GM23248 (cell line): ENCODE measurements at regions not wholly inside any gene's neighbourhood (a gene's known extent, or its start where the extent isn't known, plus 50 kb on each side); places are given as distances from the start of the nearest gene placed in this dataset.

Source experiments
- DNase-seq: peaks from one replicate; pipeline ENCODE4 v3.0.0-alpha.2; 2015
- H2AFZ ChIP-seq: fragments of 200-600 bp; sonication (generic); 2 replicates; pipeline ENCODE4 v1.6.1; 2016; ENCODE audit warnings: antibody characterized with exemption
- H3F3A ChIP-seq: fragments of 200-600 bp; sonication (generic); 2 replicates; pipeline ENCODE4 v1.6.1; 2016; ENCODE audit warnings: mild to moderate bottlenecking, antibody characterized with exemption, mixed run types; ENCODE audit not compliant: insufficient read depth
- H3K27ac ChIP-seq: fragments of 200-600 bp; sonication (generic); 2 replicates; pipeline ENCODE4 v1.5.1; 2016; ENCODE audit warnings: mild to moderate bottlenecking
- H3K27me3 ChIP-seq: fragments of 200-600 bp; sonication (generic); replicated peaks from 2 replicates; pipeline ENCODE4 v1.6.1; 2016; ENCODE audit warnings: mild to moderate bottlenecking; ENCODE audit not compliant: insufficient read depth
- H3K36me3 ChIP-seq: fragments of 200-600 bp; sonication (generic); 2 replicates; pipeline ENCODE4 v1.6.1; 2016; ENCODE audit warnings: low read depth, mild to moderate bottlenecking
- H3K4me1 ChIP-seq: fragments of 200-600 bp; sonication (generic); 2 replicates; pipeline ENCODE4 v1.6.1; 2016; ENCODE audit warnings: mild to moderate bottlenecking; ENCODE audit not compliant: insufficient read depth
- H3K4me2 ChIP-seq: fragments of 200-600 bp; sonication (generic); one replicate; pipeline ENCODE4 v1.6.1; 2016; ENCODE audit warnings: mild to moderate bottlenecking; ENCODE audit not compliant: unreplicated experiment
- H3K4me3 ChIP-seq: fragments of 200-600 bp; sonication (generic); 2 replicates; pipeline ENCODE4 v1.5.1; 2016; ENCODE audit warnings: mild to moderate bottlenecking
- H3K79me2 ChIP-seq: fragments of 200-600 bp; sonication (generic); 2 replicates; pipeline ENCODE4 v1.6.1; 2016; ENCODE audit warnings: mild to moderate bottlenecking; ENCODE audit not compliant: insufficient read depth
- H3K9ac ChIP-seq: fragments of 200-600 bp; sonication (generic); 2 replicates; pipeline ENCODE4 v1.6.1; 2016; ENCODE audit warnings: mild to moderate bottlenecking
- H3K9me2 ChIP-seq: fragments of 200-600 bp; sonication (generic); 2 replicates; pipeline ENCODE4 v1.6.1; 2016; ENCODE audit warnings: mixed run types, mild to moderate bottlenecking, moderate library complexity; ENCODE audit not compliant: insufficient read depth
- H3K9me3 ChIP-seq: fragments of 200-600 bp; sonication (generic); one replicate; pipeline ENCODE4 v1.6.1; 2017; ENCODE audit warnings: low read depth
- H4K20me1 ChIP-seq: fragments of 200-600 bp; sonication (generic); 2 replicates; pipeline ENCODE4 v1.6.0; 2016; ENCODE audit not compliant: insufficient read depth
- EZH2 ChIP-seq: fragments of 200-600 bp; sonication (generic); IDR thresholded peaks from 2 replicates; pipeline ENCODE4 v1.6.1; 2018; ENCODE audit warnings: antibody characterized with exemption, mild to moderate bottlenecking; ENCODE audit not compliant: insufficient read depth, poor library complexity, severe bottlenecking
- EZH2phosphoT487 ChIP-seq: fragments of 200-600 bp; sonication (generic); IDR thresholded peaks from 2 replicates; pipeline ENCODE4 v1.6.1; 2018; ENCODE audit warnings: antibody characterized with exemption, moderate library complexity, mild to moderate bottlenecking, low read depth; ENCODE audit not compliant: insufficient read depth
- WGBS, 2 experiments: methylation state at CpG; one replicate each; pipeline ENCODE4 v1.1.6; 2015 to 2017; ENCODE audit warnings: low lambda C conversion rate in 2 of 2, low coverage in 1 of 2; ENCODE audit errors: missing lambda C conversion rate in 2 of 2; 5-methylcytosine and 5-hydroxymethylcytosine counted together
- in situ Hi-C: fragments of 300-500 bp; cut with MboI; formaldehyde crosslinking; loops from 2 replicates; pipeline ENCODE4 v1.15.0; 2020

DNA sequence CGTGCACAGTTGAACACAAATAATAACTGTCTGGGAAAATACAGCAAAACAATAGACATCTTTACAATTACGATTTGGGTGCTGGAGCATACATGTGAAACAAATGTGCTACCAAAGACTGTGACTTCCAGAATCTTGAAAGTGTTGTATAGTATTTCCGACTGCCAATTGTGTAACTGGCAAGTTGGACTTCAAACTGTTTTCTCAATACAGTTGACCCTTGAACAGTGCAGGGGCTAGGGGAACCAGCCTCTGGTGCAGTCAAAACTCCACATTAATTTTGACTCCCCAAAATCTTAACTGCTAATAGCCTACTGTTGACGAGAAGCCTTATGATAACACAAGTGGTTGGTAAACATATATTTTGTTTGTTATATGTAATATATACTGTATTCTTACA, 904.2 kb downstream of the EPHA3 start:
- in situ Hi-C loops = no loop called here
- H3K27ac ChIP-seq = no peak overlapping the region
- no peak for TF ChIP-seq EZH2
- TF ChIP-seq EZH2phosphoT487 = no peak
- no peak overlapping the region for H3K9ac ChIP-seq
- 10 to 11% methylated on average over 4 of the region's 4 CpGs for WGBS, 2 experiments
- no peak overlapping the region for H3K4me2 ChIP-seq
- no peaks in the 10 kb centered on the region for H3K36me3 ChIP-seq
- no peaks in the 10 kb centered on the region for H4K20me1 ChIP-seq
- no peaks in the 10 kb centered on the region for H3K9me3 ChIP-seq
- no peaks in the 10 kb centered on the region for H3K9me2 ChIP-seq
- no peak for DNase-seq
- H3K4me1 ChIP-seq = peaks cover 6% of the 10 kb centered on the region; the same call in 1 of the 2 replicates
- no peak overlapping the region for H2AFZ ChIP-seq
- H3K27me3 ChIP-seq = no peaks in the 10 kb centered on the region
- no peaks in the 10 kb centered on the region for H3F3A ChIP-seq
- H3K79me2 ChIP-seq = no peaks in the 10 kb centered on the region
- no peak overlapping the region for H3K4me3 ChIP-seq

DNA sequence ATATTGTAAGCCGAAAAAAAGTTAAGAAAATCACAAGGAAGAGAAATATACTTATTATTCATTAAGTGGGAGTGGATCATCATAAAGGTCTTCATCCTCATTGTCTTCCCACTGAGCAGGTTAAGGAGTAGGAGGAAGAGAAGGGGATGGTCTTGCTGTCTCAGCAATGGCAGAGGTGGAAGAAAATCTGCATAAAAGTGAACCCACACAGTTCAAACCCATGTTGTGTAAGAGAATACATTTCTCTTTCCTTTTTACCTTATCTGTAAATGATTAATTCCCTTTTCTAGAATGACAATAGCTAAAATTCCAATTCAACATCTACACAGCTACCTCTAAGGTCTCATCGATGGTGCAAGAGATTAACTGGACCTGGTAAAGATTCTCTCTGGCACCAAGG, 904.6 kb downstream of the EPHA3 start:
- Histone ChIP-seq H3K79me2 (no peaks in the 10 kb centered on the region), H3K4me2 (no peak overlapping the region), H3K4me3 (no peak overlapping the region), H3F3A (no peaks in the 10 kb centered on the region), H3K27me3 (no peaks in the 10 kb centered on the region), H3K4me1 (peaks cover 6% of the 10 kb centered on the region; the same call in 1 of the 2 replicates), H3K9me3 (no peaks in the 10 kb centered on the region), H3K36me3 (no peaks in the 10 kb centered on the region), H3K27ac (no peak overlapping the region), H2AFZ (no peak overlapping the region), H3K9ac (no peak overlapping the region), H4K20me1 (no peaks in the 10 kb centered on the region), H3K9me2 (no peaks in the 10 kb centered on the region)
- WGBS, 2 experiments = 21 to 32% methylated on average over 2 of the region's 2 CpGs
- DNase-seq = no peak
- in situ Hi-C loops = no loop called here
- TF ChIP-seq EZH2 = no peak

DNA sequence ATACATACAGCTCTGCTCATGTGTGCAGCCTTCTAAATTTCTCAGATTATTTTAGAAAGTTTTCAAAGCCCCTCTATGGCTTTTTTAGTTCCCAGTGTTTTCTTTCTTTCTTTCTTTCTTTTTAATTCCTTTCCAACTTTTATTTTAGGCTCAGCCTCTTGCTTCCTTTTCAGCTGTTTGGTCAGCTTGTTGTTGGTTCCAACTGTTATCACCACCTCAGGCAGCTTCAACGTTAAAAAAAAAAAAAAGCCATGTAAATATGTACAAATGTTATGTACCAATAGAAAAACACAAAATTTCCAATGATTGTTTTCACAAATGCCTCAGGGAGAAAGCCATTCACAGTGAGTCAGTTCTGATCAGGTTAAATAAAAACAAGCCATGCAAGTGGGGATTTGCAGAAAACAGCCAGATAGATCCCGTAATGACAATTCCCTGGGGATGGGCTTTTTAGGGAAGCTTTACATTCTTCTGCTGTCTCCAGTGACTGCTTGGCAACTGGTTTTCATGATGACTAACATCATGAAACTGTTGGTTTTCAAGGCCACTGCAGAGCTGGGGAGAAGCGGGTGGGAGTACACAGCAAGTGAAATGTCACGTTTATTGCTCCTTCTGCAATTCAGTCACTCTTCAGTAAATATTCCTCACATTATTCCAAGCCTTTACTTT, 908.4 kb downstream of the EPHA3 start:
- TF ChIP-seq EZH2phosphoT487 = no peak
- no peak for TF ChIP-seq EZH2
- no peak overlapping the region for H3K4me2 ChIP-seq
- H3F3A ChIP-seq = no peaks in the 10 kb centered on the region
- no peaks in the 10 kb centered on the region for H3K79me2 ChIP-seq
- no peaks in the 10 kb centered on the region for H3K9me2 ChIP-seq
- H3K9me3 ChIP-seq = no peaks in the 10 kb centered on the region
- H3K9ac ChIP-seq = no peak overlapping the region
- DNase-seq = peak; percentile 55
- no peak overlapping the region for H2AFZ ChIP-seq
- WGBS, 2 experiments = 0 to 4% methylated on average over 4 of the region's 4 CpGs
- no peak overlapping the region for H3K4me3 ChIP-seq
- no peak overlapping the region for H3K27ac ChIP-seq
- peaks cover 2% of the 10 kb centered on the region; the same call in 1 of the 2 replicates for H3K4me1 ChIP-seq
- H3K36me3 ChIP-seq = no peaks in the 10 kb centered on the region
- no peaks in the 10 kb centered on the region for H4K20me1 ChIP-seq
- H3K27me3 ChIP-seq = no peaks in the 10 kb centered on the region
- in situ Hi-C loops = no loop called here

DNA sequence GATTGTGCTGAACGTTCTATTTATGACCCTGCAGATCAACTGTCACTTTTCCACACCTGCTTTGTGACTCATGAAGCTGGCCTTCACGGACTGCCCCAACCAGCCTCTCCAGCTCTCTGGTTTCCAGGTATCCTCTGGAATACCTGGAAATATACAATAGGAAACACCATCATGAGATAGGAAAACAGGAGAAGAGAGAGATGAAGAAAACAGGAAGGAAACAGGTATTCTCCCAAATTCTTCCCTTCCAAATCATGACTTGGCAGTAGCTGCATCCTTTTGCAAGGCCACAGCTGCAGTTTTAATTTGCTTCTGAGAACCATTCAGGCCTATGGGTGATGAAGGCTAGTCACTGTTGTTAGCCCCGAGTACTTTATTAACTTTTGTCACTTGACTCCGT, 909.1 kb downstream of the EPHA3 start:
- no peak overlapping the region for H3K4me2 ChIP-seq
- in situ Hi-C loops = no loop called here
- H3K4me3 ChIP-seq = no peak overlapping the region
- H3K4me1 ChIP-seq = no peaks in the 10 kb centered on the region
- H3K9me3 ChIP-seq = no peaks in the 10 kb centered on the region
- TF ChIP-seq EZH2 (no peak), EZH2phosphoT487 (no peak)
- H2AFZ ChIP-seq = no peak overlapping the region
- no peak for DNase-seq
- no peaks in the 10 kb centered on the region for H3K27me3 ChIP-seq
- no peaks in the 10 kb centered on the region for H3K79me2 ChIP-seq
- no peaks in the 10 kb centered on the region for H3K36me3 ChIP-seq
- 2 to 4% methylated on average over 4 of the region's 4 CpGs for WGBS, 2 experiments
- H3K9ac ChIP-seq = no peak overlapping the region
- no peaks in the 10 kb centered on the region for H4K20me1 ChIP-seq
- no peaks in the 10 kb centered on the region for H3K9me2 ChIP-seq
- no peak overlapping the region for H3K27ac ChIP-seq
- H3F3A ChIP-seq = no peaks in the 10 kb centered on the region

DNA sequence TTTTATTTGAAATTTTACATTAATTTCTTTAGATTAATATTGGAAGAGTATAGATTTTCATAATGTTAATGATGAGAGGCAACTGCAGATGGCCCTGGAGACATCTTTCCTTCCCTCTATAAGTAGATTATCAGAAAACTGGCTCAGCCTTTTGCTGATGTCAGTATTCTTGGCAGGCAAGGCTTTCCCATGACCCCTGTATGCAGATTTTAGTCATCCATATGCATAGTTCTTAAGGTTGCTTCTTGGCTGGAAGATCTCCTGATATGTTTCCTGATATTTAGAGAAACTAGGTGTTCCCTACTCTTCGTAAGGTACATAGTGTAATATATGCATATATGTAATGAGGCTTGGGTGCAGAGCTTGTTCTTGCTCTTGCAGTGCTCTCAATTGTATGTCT, 911.4 kb downstream of the EPHA3 start:
- Histone ChIP-seq H3K9me2 (no peaks in the 10 kb centered on the region), H3K4me3 (no peak overlapping the region), H3K4me1 (no peaks in the 10 kb centered on the region), H3K36me3 (no peaks in the 10 kb centered on the region), H3K9ac (no peak overlapping the region), H3F3A (no peaks in the 10 kb centered on the region), H3K9me3 (no peaks in the 10 kb centered on the region), H3K27ac (no peak overlapping the region), H3K79me2 (no peaks in the 10 kb centered on the region), H2AFZ (no peak overlapping the region), H4K20me1 (no peaks in the 10 kb centered on the region), H3K4me2 (no peak overlapping the region), H3K27me3 (no peaks in the 10 kb centered on the region)
- DNase-seq = no peak
- TF ChIP-seq EZH2 (no peak), EZH2phosphoT487 (no peak)
- WGBS, 2 experiments = 6 to 23% methylated on average over 1 of the region's 1 CpG
- in situ Hi-C loops = no loop called here
